ENCODE measurements at regions not wholly inside any gene's neighbourhood (a gene's known extent, or its start where the extent isn't known, plus 50 kb on each side); places are given as distances from the start of the nearest gene placed in this dataset.

- DNase-seq (ENCODE audit: low read depth in 2 of 2) = no peak
Observed at GRCh38 chr5:173764332-173765028, 123.7 kb upstream of the CPEB4 start.

GRCh38 chr5:173765029-173765644 lies 123.0 kb upstream of the CPEB4 start:
- DNase-seq (ENCODE audit: low read depth in 2 of 2) = no peak

- DNase-seq (ENCODE audit: low read depth in 2 of 2) = no peak
Observed at GRCh38 chr5:173765661-173766060, 122.5 kb upstream of the CPEB4 start.

- no peak for DNase-seq (ENCODE audit: low read depth in 2 of 2)
Observed at GRCh38 chr5:173767574-173768266, 120.4 kb upstream of the CPEB4 start.

- DNase-seq (ENCODE audit: low read depth in 2 of 2) = no peak
Observed at GRCh38 chr5:173768267-173768806, 119.8 kb upstream of the CPEB4 start.

GRCh38 chr5:173768891-173769290 lies 119.3 kb upstream of the CPEB4 start:
- no peak for DNase-seq (ENCODE audit: low read depth in 2 of 2)

GRCh38 chr5:173770637-173771036 lies 117.5 kb upstream of the CPEB4 start:
- DNase-seq (ENCODE audit: low read depth in 2 of 2) = no peak

GRCh38 chr5:173771121-173771724 lies 116.9 kb upstream of the CPEB4 start:
- DNase-seq (ENCODE audit: low read depth in 2 of 2) = no peak

GRCh38 chr5:173771725-173772383 lies 116.3 kb upstream of the CPEB4 start:
- no peak for DNase-seq (ENCODE audit: low read depth in 2 of 2)

GRCh38 chr5:173772384-173773059 lies 115.6 kb upstream of the CPEB4 start:
- DNase-seq (ENCODE audit: low read depth in 2 of 2) = no peak

GRCh38 chr5:173774271-173774761 lies 113.8 kb upstream of the CPEB4 start:
- DNase-seq (ENCODE audit: low read depth in 2 of 2) = no peak

- no peak for DNase-seq (ENCODE audit: low read depth in 2 of 2)
Observed at GRCh38 chr5:173775261-173776197, 112.6 kb upstream of the CPEB4 start.

- no peak for DNase-seq (ENCODE audit: low read depth in 2 of 2)
Observed at GRCh38 chr5:173777149-173777548, 111.0 kb upstream of the CPEB4 start.

GRCh38 chr5:173777674-173778073 lies 110.5 kb upstream of the CPEB4 start:
- no peak for DNase-seq (ENCODE audit: low read depth in 2 of 2)

- DNase-seq (ENCODE audit: low read depth in 2 of 2) = no peak
Observed at GRCh38 chr5:173778152-173778782, 109.9 kb upstream of the CPEB4 start.

GRCh38 chr5:173778784-173779304 lies 109.3 kb upstream of the CPEB4 start:
- no peak for DNase-seq (ENCODE audit: low read depth in 2 of 2)

GRCh38 chr5:173780235-173781234 lies 107.6 kb upstream of the CPEB4 start:
- no peak for DNase-seq (ENCODE audit: low read depth in 2 of 2)

GRCh38 chr5:173781432-173781815 lies 106.7 kb upstream of the CPEB4 start:
- no peak for DNase-seq (ENCODE audit: low read depth in 2 of 2)

Measured in stimulated activated CD4-positive, alpha-beta T cell treated with anti-CD3 and anti-CD28 coated beads, Interleukin-15, amount 100 ng/mL, for 48 hours (primary cell).